ENCODE measurements at regions not wholly inside any gene's neighbourhood (a gene's known extent, or its start where the extent isn't known, plus 50 kb on each side); places are given as distances from the start of the nearest gene placed in this dataset.

DNA sequence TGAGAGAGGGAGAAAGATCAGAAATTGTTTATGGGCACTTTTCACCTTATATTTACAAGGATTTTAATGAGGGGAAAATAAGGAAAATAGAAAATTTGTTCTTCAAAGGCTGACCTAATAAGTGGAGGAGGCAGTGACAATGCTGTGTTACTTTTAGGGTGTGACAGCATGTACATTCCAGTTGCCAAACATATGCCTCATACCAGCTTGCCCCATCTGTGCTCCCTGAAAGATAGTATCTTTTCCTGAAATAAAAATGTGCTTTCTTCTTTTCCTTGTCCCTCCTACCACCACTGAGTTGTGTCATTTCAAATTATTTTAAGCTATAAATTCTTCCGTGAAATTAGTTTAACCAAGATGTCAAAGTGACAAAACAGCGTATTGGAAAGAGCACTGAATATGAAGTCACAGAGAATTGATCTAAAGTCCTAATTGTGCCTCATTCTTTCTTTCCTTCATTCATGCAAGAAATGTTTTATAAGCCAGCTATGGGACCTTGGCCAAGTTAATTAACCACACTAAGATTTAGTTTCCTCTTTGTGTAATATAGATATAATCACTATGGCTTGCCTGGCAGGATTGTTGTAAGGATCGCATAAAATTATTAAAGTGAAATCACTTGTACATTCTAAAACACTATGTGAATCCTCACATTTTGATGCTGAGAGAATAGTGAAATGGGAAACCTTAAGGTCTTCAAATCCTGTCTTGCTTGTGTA, 1307.5 kb upstream of the TENM4 start:
- H3K4me3 ChIP-seq, result no peak overlapping the region
- H3K27ac ChIP-seq, result no peak overlapping the region
- no peak for DNase-seq (ENCODE audit: low spot score)
- H3K4me2 ChIP-seq, result no peak overlapping the region
- H4K20me1 ChIP-seq (ENCODE audit: insufficient read depth, poor library complexity, severe bottlenecking), result no peaks in the 10 kb centered on the region
- WGBS (ENCODE audit: low lambda C conversion rate, missing lambda C conversion rate), result 84% methylated on average over 3 of the region's 3 CpGs
- no peaks in the 10 kb centered on the region for H3K79me2 ChIP-seq
- H3K9me2 ChIP-seq (replicated peaks; ENCODE audit: insufficient read depth), result no peaks in the 10 kb centered on the region
- TF ChIP-seq, protein P1, sequence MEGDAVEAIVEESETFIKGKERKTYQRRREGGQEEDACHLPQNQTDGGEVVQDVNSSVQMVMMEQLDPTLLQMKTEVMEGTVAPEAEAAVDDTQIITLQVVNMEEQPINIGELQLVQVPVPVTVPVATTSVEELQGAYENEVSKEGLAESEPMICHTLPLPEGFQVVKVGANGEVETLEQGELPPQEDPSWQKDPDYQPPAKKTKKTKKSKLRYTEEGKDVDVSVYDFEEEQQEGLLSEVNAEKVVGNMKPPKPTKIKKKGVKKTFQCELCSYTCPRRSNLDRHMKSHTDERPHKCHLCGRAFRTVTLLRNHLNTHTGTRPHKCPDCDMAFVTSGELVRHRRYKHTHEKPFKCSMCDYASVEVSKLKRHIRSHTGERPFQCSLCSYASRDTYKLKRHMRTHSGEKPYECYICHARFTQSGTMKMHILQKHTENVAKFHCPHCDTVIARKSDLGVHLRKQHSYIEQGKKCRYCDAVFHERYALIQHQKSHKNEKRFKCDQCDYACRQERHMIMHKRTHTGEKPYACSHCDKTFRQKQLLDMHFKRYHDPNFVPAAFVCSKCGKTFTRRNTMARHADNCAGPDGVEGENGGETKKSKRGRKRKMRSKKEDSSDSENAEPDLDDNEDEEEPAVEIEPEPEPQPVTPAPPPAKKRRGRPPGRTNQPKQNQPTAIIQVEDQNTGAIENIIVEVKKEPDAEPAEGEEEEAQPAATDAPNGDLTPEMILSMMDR (IDR thresholded peaks at IDR 0.05; ENCODE audit: poor library complexity), result no peak
- no peak for TF ChIP-seq EZH2phosphoT487 (IDR thresholded peaks at IDR 0.05; ENCODE audit: low read depth, severe bottlenecking, unreplicated experiment)
- no peak for TF ChIP-seq EZH2 (IDR thresholded peaks at IDR 0.05; ENCODE audit: borderline replicate concordance)
- no peaks in the 10 kb centered on the region for H3K4me1 ChIP-seq (ENCODE audit: insufficient read depth)
- H2AFZ ChIP-seq, result no peak overlapping the region
- H3K36me3 ChIP-seq (replicated peaks; ENCODE audit: insufficient read depth, low read depth), result no peaks in the 10 kb centered on the region
- H3K9me3 ChIP-seq (ENCODE audit: low read depth), result no peaks in the 10 kb centered on the region
- no peaks in the 10 kb centered on the region for H3K27me3 ChIP-seq

DNA sequence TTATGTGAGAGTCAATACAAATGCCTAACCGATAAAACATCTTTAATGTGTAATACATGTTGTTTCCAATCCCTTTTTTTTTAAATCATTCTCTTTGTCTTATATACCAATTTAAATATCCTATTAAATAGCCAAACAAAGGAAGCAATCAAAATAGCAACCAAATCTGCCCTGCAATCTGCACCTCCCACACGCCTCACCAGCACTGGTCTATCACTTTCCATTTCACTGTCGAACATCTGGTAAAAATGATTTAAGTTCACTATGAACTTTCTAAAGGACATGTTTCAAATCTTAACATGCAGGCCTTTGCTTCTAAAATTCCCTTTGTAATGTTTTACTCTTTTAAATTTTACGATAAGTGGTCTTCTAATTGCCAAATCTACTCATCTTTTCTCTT, 1305.5 kb upstream of the TENM4 start:
- Histone ChIP-seq H3K9me2 (replicated peaks; ENCODE audit: insufficient read depth) (no peaks in the 10 kb centered on the region), H3K9me3 (ENCODE audit: low read depth) (no peaks in the 10 kb centered on the region), H3K27me3 (no peaks in the 10 kb centered on the region), H4K20me1 (ENCODE audit: insufficient read depth, poor library complexity, severe bottlenecking) (no peaks in the 10 kb centered on the region), H3K27ac (no peak overlapping the region), H3K4me2 (no peak overlapping the region), H3K4me1 (ENCODE audit: insufficient read depth) (no peaks in the 10 kb centered on the region), H2AFZ (no peak overlapping the region), H3K4me3 (no peak overlapping the region), H3K79me2 (no peaks in the 10 kb centered on the region), H3K36me3 (replicated peaks; ENCODE audit: insufficient read depth, low read depth) (no peaks in the 10 kb centered on the region)
- no peak for DNase-seq (ENCODE audit: low spot score)
- TF ChIP-seq EZH2 (IDR thresholded peaks at IDR 0.05; ENCODE audit: borderline replicate concordance), result no peak
- TF ChIP-seq EZH2phosphoT487 (IDR thresholded peaks at IDR 0.05; ENCODE audit: low read depth, severe bottlenecking, unreplicated experiment), result no peak
- TF ChIP-seq, protein P1 (IDR thresholded peaks at IDR 0.05; ENCODE audit: poor library complexity), result no peak
- WGBS (ENCODE audit: low lambda C conversion rate, missing lambda C conversion rate), result 79% methylated on average over 4 of the region's 4 CpGs

DNA sequence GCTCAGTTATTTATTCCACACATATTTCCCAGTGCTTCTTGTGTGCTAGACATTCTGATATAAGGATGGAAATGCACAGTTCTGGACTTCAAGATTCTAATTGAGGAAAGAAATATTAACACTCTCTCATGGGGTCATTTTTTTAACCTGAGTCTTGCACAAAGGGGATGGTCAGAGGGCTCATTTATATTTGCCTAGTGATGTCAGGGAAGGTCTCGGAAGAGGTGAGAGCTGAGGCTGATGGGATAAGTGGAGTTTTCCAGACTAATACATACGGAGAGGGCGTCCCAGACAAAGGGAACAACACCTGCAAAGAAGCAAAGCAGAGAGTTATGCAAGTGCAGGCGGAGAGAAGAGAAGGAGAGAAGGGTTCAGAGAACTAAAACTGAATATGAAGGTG, 1304.6 kb upstream of the TENM4 start:
- no peaks in the 10 kb centered on the region for H3K9me2 ChIP-seq (replicated peaks; ENCODE audit: insufficient read depth)
- WGBS (ENCODE audit: low lambda C conversion rate, missing lambda C conversion rate), result 95% methylated on average over 4 of the region's 4 CpGs
- no peak for TF ChIP-seq EZH2 (IDR thresholded peaks at IDR 0.05; ENCODE audit: borderline replicate concordance)

DNA sequence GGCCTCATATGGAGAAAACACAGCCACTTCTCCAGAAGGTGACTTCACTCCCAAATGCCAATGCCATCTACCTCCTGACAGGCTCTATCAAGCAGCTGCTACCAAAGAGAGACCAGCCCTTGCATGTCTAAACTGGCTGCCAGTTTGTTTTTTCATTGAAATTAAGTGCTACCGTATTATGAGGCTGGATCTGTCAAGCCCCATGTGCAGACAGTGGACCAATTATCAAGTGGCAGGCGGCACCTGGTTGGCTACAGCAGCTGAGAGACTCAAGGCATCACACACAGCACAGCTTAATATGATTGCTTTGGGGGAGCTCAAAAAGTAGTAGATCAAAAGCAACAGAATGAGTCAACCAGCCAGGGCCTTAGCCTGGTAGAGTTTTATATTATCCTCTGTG, 1293.0 kb upstream of the TENM4 start:
- Histone ChIP-seq H3K36me3 (replicated peaks; ENCODE audit: insufficient read depth, low read depth) (no peaks in the 10 kb centered on the region), H3K4me2 (no peak overlapping the region), H3K9me3 (ENCODE audit: low read depth) (no peaks in the 10 kb centered on the region), H4K20me1 (ENCODE audit: insufficient read depth, poor library complexity, severe bottlenecking) (no peaks in the 10 kb centered on the region), H3K27ac (no peak overlapping the region), H3K27me3 (no peaks in the 10 kb centered on the region), H2AFZ (no peak overlapping the region), H3K79me2 (no peaks in the 10 kb centered on the region), H3K9me2 (replicated peaks; ENCODE audit: insufficient read depth) (no peaks in the 10 kb centered on the region), H3K4me1 (ENCODE audit: insufficient read depth) (no peaks in the 10 kb centered on the region), H3K4me3 (no peak overlapping the region)
- DNase-seq (ENCODE audit: low spot score), result no peak
- WGBS (ENCODE audit: low lambda C conversion rate, missing lambda C conversion rate), result 89% methylated on average over 2 of the region's 2 CpGs
- TF ChIP-seq, protein P1 (IDR thresholded peaks at IDR 0.05; ENCODE audit: poor library complexity), result no peak
- TF ChIP-seq EZH2 (IDR thresholded peaks at IDR 0.05; ENCODE audit: borderline replicate concordance), result no peak
- no peak for TF ChIP-seq EZH2phosphoT487 (IDR thresholded peaks at IDR 0.05; ENCODE audit: low read depth, severe bottlenecking, unreplicated experiment)

More for the DNA sequence above, 1304.6 kb upstream of the TENM4 start:
- Histone ChIP-seq H3K4me2 (no peak overlapping the region), H2AFZ (no peak overlapping the region), H3K36me3 (replicated peaks; ENCODE audit: insufficient read depth, low read depth) (no peaks in the 10 kb centered on the region), H3K4me1 (ENCODE audit: insufficient read depth) (no peaks in the 10 kb centered on the region), H3K27me3 (no peaks in the 10 kb centered on the region), H3K79me2 (no peaks in the 10 kb centered on the region), H4K20me1 (ENCODE audit: insufficient read depth, poor library complexity, severe bottlenecking) (no peaks in the 10 kb centered on the region), H3K27ac (no peak overlapping the region), H3K9me3 (ENCODE audit: low read depth) (no peaks in the 10 kb centered on the region), H3K4me3 (no peak overlapping the region)
- no peak for DNase-seq (ENCODE audit: low spot score)
